GM12892 (cell line): ENCODE measurements at regions not wholly inside any gene's neighbourhood (a gene's known extent, or its start where the extent isn't known, plus 50 kb on each side); places are given as distances from the start of the nearest gene placed in this dataset.

Experiments used
- DNase-seq: peaks from one replicate; pipeline ENCODE4 v3.0.0; 2011; ENCODE audit not compliant: insufficient read length
- FAIRE-seq: peaks from 2 replicates; lab custom pipeline; 2011; peaks lifted over from hg19 to GRCh38; lab: Jason Lieb, UNC
- POLR2A ChIP-seq: IDR thresholded peaks from 2 replicates; pipeline ENCODE4 v1.6.1; 2011; ENCODE audit warnings: low read depth, low read length, control low read depth
- POLR2AphosphoS5 ChIP-seq: IDR thresholded peaks from 2 replicates; pipeline ENCODE4 v1.6.1; 2011; ENCODE audit warnings: low read depth, low read length, control low read depth
- TAF1 ChIP-seq: IDR thresholded peaks from 2 replicates; pipeline ENCODE4 v1.6.1; 2011; ENCODE audit warnings: low read depth, mild to moderate bottlenecking, control low read depth, low read length, borderline replicate concordance

GRCh38 chr13:42699912-42700311, 81.5 kb upstream of the FAM216B start:
- TF ChIP-seq POLR2A (no peak), TAF1 (no peak), POLR2AphosphoS5 (no peak)
- FAIRE-seq: peak; percentile 53
- no peak for DNase-seq

- DNase-seq (no peak), FAIRE-seq (no peak)
- TF ChIP-seq POLR2AphosphoS5 (no peak), POLR2A (no peak), TAF1 (no peak)
These were observed 78.7 kb upstream of the FAM216B start for GRCh38 chr13:42702716-42703115.

GRCh38 chr13:42703740-42704139, 77.6 kb upstream of the FAM216B start:
- TF ChIP-seq TAF1 (no peak), POLR2AphosphoS5 (no peak), POLR2A (no peak)
- DNase-seq (no peak), FAIRE-seq (no peak)

- DNase-seq (no peak), FAIRE-seq (no peak)
- TF ChIP-seq POLR2AphosphoS5 (no peak), POLR2A (no peak), TAF1 (no peak)
These were observed 75.1 kb upstream of the FAM216B start for GRCh38 chr13:42706286-42706685.

GRCh38 chr13:42707048-42707447, 74.3 kb upstream of the FAM216B start:
- TF ChIP-seq POLR2A (no peak), POLR2AphosphoS5 (no peak), TAF1 (no peak)
- DNase-seq: no peak
- FAIRE-seq: no peak

- FAIRE-seq (no peak), DNase-seq (no peak)
These were observed 73.8 kb upstream of the FAM216B start for GRCh38 chr13:42707586-42707985.

GRCh38 chr13:42708391-42708790, 73.0 kb upstream of the FAM216B start:
- FAIRE-seq (no peak), DNase-seq (no peak)
- no peak for TF ChIP-seq TAF1
- TF ChIP-seq POLR2AphosphoS5: no peak
- no peak for TF ChIP-seq POLR2A

More at GRCh38 chr13:42707586-42707985, 73.8 kb upstream of the FAM216B start:
- TF ChIP-seq POLR2AphosphoS5 (no peak), POLR2A (no peak), TAF1 (no peak)

GRCh38 chr13:42709276-42709675, 72.1 kb upstream of the FAM216B start:
- TF ChIP-seq POLR2A (no peak), POLR2AphosphoS5 (no peak), TAF1 (no peak)
- FAIRE-seq (no peak), DNase-seq (no peak)

- FAIRE-seq: no peak
- no peak for DNase-seq
- TF ChIP-seq POLR2AphosphoS5 (no peak), POLR2A (no peak), TAF1 (no peak)
These were observed 65.5 kb upstream of the FAM216B start for GRCh38 chr13:42715909-42716308.

GRCh38 chr13:42717176-42717575, 64.2 kb upstream of the FAM216B start:
- DNase-seq: no peak
- no peak for TF ChIP-seq POLR2AphosphoS5
- no peak for TF ChIP-seq POLR2A
- TF ChIP-seq TAF1: no peak
- FAIRE-seq: no peak

- peak; percentile 51 for FAIRE-seq
- TF ChIP-seq POLR2AphosphoS5: no peak
- TF ChIP-seq POLR2A: no peak
- TF ChIP-seq TAF1: no peak
- no peak for DNase-seq
These were observed 61.1 kb upstream of the FAM216B start for GRCh38 chr13:42720113-42720857.

- no peak for DNase-seq
- no peak for FAIRE-seq
- TF ChIP-seq TAF1 (no peak), POLR2AphosphoS5 (no peak), POLR2A (no peak)
These were observed 60.5 kb upstream of the FAM216B start for GRCh38 chr13:42720858-42721219.
